Urinary bladder (tissue), 3 donors: ENCODE measurements at regions not wholly inside any gene's neighbourhood (a gene's known extent, or its start where the extent isn't known, plus 50 kb on each side); places are given as distances from the start of the nearest gene placed in this dataset.

ENCODE experiments used
- DNase-seq: peaks from one replicate; pipeline ENCODE4 v3.0.0-alpha.2; 2015; ENCODE audit errors: extremely low spot score
- H3K27ac ChIP-seq: one replicate; pipeline ENCODE4 v1.5.1; 2013; ENCODE audit warnings: low read depth, mild to moderate bottlenecking, moderate library complexity
- H3K36me3 ChIP-seq: one replicate; pipeline ENCODE4 v1.6.1; 2013; ENCODE audit warnings: mild to moderate bottlenecking, moderate library complexity; ENCODE audit not compliant: insufficient read depth
- H3K4me1 ChIP-seq: one replicate; pipeline ENCODE4 v1.6.1; 2013; ENCODE audit warnings: mild to moderate bottlenecking, moderate library complexity; ENCODE audit not compliant: insufficient read depth
- H3K4me3 ChIP-seq: one replicate; pipeline ENCODE4 v1.5.1; 2013; ENCODE audit warnings: low read depth, low read length
- WGBS: extraction: QIAGEN DNeasy Blood & Tissue Kit; methylation state at CpG from one replicate; pipeline ENCODE4 v1.1.7; 2013; 5-methylcytosine and 5-hydroxymethylcytosine counted together
- donor health status: healthy with polysubstance abuse.
- donor health status: healthy.

GRCh38 chr10:130742941-130743675, 568.4 kb downstream of the TCERG1L start:
- H3K4me1 ChIP-seq: no peaks in the 10 kb centered on the region
- no peaks in the 10 kb centered on the region for H3K36me3 ChIP-seq
- no peak overlapping the region for H3K27ac ChIP-seq
- H3K4me3 ChIP-seq: no peak overlapping the region
- 71% methylated on average over 16 of the region's 16 CpGs for WGBS
- no peak for DNase-seq

GRCh38 chr10:130743751-130744271, 567.7 kb downstream of the TCERG1L start:
- 78% methylated on average over 10 of the region's 10 CpGs for WGBS
- Histone ChIP-seq H3K4me3 (no peak overlapping the region), H3K36me3 (no peaks in the 10 kb centered on the region), H3K4me1 (no peaks in the 10 kb centered on the region), H3K27ac (no peak overlapping the region)
- no peak for DNase-seq

- no peak overlapping the region for H3K4me3 ChIP-seq
- no peak for DNase-seq
- H3K36me3 ChIP-seq: no peaks in the 10 kb centered on the region
- H3K27ac ChIP-seq: no peak overlapping the region
- H3K4me1 ChIP-seq: no peaks in the 10 kb centered on the region
- WGBS: 59% methylated on average over 8 of the region's 8 CpGs
Observed at GRCh38 chr10:130744631-130745030, 566.9 kb downstream of the TCERG1L start.

DNA sequence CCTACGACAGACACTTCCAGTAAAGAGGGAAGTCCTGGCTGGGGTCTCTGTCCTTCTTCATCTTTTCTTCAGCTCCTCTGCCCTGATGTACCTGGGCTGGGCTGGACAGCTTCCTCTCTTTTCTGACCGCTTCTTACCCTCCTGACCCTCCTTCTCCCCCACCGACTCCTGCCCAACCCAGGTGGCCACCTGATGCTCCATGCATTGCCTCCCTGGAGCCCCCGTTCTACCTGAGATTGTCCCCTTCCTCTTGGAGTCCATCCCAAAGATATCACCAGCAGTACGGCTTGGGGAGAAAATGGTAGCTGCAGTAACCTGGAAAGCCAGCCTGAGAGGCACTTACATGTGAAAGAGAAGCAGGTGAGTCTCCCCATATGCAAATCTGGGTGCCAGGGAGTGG, 566.3 kb downstream of the TCERG1L start:
- DNase-seq: no peak
- Histone ChIP-seq H3K36me3 (no peaks in the 10 kb centered on the region), H3K4me3 (no peak overlapping the region), H3K4me1 (no peaks in the 10 kb centered on the region), H3K27ac (no peak overlapping the region)
- WGBS: 50% methylated on average over 5 of the region's 5 CpGs

GRCh38 chr10:130745821-130746220, 565.7 kb downstream of the TCERG1L start:
- DNase-seq: no peak
- Histone ChIP-seq H3K4me3 (no peak overlapping the region), H3K27ac (no peak overlapping the region), H3K4me1 (no peaks in the 10 kb centered on the region), H3K36me3 (no peaks in the 10 kb centered on the region)
- 77% methylated on average over 7 of the region's 7 CpGs for WGBS

- 69% methylated on average over 5 of the region's 5 CpGs for WGBS
Observed at GRCh38 chr10:130746311-130746710, 565.2 kb downstream of the TCERG1L start.

GRCh38 chr10:130747356-130747755, 564.2 kb downstream of the TCERG1L start:
- no peak for DNase-seq
- no peak overlapping the region for H3K4me3 ChIP-seq
- H3K36me3 ChIP-seq: no peaks in the 10 kb centered on the region
- H3K27ac ChIP-seq: no peak overlapping the region
- no peaks in the 10 kb centered on the region for H3K4me1 ChIP-seq
- WGBS: 59% methylated on average over 11 of the region's 11 CpGs

More at GRCh38 chr10:130746311-130746710, 565.2 kb downstream of the TCERG1L start:
- no peaks in the 10 kb centered on the region for H3K36me3 ChIP-seq
- DNase-seq: no peak
- H3K4me1 ChIP-seq: no peaks in the 10 kb centered on the region
- no peak overlapping the region for H3K4me3 ChIP-seq
- no peak overlapping the region for H3K27ac ChIP-seq

GRCh38 chr10:130747946-130748345, 563.6 kb downstream of the TCERG1L start:
- DNase-seq: no peak
- Histone ChIP-seq H3K4me1 (no peaks in the 10 kb centered on the region), H3K27ac (no peak overlapping the region), H3K36me3 (no peaks in the 10 kb centered on the region), H3K4me3 (no peak overlapping the region)
- 92% methylated on average over 13 of the region's 13 CpGs for WGBS

DNA sequence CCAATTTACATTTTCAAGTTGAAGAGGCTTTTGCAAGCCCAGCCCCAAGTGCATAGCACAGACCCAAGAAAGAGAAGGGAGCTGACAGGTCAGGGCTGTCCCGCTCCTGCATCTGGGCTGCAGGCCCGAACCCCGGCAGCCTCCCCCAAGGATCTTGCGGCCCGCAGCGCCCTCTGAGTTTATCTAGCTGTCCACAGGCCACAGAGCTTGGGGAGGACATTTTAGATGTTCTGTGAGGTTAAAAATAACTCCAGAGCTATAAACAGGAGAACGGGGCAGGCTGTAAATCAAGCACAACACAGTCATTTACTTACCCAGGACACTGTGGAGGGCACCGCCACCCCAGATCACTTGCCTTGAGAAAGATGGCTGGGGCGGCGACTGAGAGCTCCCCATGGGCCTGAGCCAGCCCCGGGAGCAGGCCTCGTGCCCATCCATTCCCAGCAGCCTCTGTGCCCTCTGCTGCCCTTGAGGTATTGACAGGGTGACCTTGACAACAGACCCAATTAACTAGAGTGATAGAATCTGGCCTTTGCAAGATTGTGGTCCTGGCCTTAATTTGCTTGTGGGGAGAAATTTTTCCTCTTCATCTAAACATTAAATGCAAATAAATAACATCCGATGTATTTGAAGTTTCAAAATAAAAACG, 563.0 kb downstream of the TCERG1L start:
- H3K4me3 ChIP-seq: no peak overlapping the region
- no peak for DNase-seq
- H3K27ac ChIP-seq: no peak overlapping the region
- H3K4me1 ChIP-seq: no peaks in the 10 kb centered on the region
- 47% methylated on average over 14 of the region's 14 CpGs for WGBS
- no peaks in the 10 kb centered on the region for H3K36me3 ChIP-seq

DNA sequence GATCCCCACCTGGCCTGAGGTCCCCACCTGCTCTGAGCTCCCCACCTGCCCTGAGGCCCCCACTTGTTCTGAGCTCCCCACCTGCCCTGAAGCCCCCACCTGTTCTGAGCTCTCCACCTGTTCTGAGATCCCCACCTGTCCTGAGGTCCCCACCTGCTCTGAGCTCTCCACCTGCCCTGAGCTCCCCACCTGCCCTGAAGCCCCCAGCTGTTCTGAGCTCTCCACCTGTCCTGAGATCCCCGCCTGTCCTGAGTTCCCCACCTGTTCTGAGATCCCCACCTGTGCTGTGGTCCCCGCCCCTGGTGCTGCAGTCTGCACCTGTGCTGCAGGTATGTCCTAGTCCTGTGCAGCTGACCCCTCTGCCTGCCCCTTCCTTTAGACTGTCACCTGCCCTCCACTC, 561.6 kb downstream of the TCERG1L start:
- H3K4me3 ChIP-seq: no peak overlapping the region
- no peak for DNase-seq
- no peaks in the 10 kb centered on the region for H3K36me3 ChIP-seq
- 0% methylated on average over 2 of the region's 2 CpGs for WGBS
- H3K27ac ChIP-seq: no peak overlapping the region
- H3K4me1 ChIP-seq: no peaks in the 10 kb centered on the region

GRCh38 chr10:130750441-130750840, 561.1 kb downstream of the TCERG1L start:
- WGBS: 33% methylated on average over 2 of the region's 2 CpGs
- no peak overlapping the region for H3K27ac ChIP-seq
- DNase-seq: no peak
- H3K4me1 ChIP-seq: no peaks in the 10 kb centered on the region
- no peaks in the 10 kb centered on the region for H3K36me3 ChIP-seq
- no peak overlapping the region for H3K4me3 ChIP-seq

DNA sequence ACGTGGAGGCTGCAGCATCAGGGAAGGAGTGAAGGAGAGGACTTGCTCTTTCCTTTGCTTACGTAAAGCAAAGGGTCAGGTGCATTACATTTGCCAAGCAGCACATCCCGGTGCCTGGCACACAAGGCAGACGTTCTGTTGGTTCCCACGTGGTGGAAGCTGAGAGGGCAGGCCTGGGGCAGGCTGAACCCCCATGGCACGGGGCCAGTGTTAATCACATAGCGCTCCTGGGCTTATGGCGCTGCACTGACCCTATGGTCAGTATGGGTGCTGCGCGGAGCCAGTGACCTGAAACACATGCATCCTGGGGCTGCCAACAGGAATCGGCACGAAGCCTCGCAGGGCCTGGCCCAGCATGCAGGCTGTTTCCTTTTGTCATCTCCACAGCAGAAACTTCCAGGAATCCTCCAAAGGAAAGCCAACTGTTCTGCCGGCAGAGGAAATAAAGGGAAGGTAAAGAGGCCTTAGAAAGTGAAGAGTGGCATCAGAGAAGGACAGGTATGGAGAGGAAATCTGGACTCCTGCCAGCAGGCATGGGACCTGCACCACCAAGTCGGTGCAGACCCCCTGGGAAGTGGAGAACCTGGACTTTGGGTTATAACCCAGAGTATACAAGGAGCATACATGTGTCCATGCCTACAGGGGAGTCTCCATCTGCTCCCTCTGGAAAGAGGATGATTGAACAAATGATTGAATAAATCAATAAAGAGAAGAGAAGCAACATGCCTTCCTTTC, 560.2 kb downstream of the TCERG1L start:
- Histone ChIP-seq H3K4me1 (no peaks in the 10 kb centered on the region), H3K36me3 (no peaks in the 10 kb centered on the region), H3K4me3 (no peak overlapping the region), H3K27ac (no peak overlapping the region)
- 86% methylated on average over 15 of the region's 15 CpGs for WGBS
- no peak for DNase-seq

DNA sequence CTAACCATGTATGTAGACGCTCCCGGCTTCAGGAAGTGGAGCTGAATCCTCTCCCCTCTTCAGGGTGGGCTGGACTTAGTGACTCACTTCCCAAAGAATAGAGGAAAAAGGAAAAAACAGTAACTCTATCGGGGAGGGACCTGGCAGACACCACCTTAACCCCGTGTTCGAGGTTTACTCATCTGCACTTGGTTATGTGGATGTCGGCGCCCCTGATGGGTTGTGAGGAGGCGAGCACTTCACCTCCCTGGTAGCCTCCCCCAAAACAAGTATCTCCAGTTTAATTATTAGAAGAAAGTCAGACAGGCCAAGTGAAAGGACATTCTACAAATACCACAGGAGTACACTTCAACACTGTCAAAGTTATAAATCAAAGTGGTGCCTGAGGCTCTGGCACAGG, 559.7 kb downstream of the TCERG1L start:
- DNase-seq: no peak
- no peaks in the 10 kb centered on the region for H3K4me1 ChIP-seq
- H3K4me3 ChIP-seq: no peak overlapping the region
- no peaks in the 10 kb centered on the region for H3K36me3 ChIP-seq
- H3K27ac ChIP-seq: no peak overlapping the region
- 73% methylated on average over 8 of the region's 8 CpGs for WGBS

GRCh38 chr10:130756651-130757050, 554.9 kb downstream of the TCERG1L start:
- no peaks in the 10 kb centered on the region for H3K36me3 ChIP-seq
- H3K27ac ChIP-seq: no peak overlapping the region
- no peak overlapping the region for H3K4me3 ChIP-seq
- DNase-seq: no peak
- H3K4me1 ChIP-seq: no peaks in the 10 kb centered on the region
- 78% methylated on average over 6 of the region's 6 CpGs for WGBS
